ENCODE measurements at regions not wholly inside any gene's neighbourhood (a gene's known extent, or its start where the extent isn't known, plus 50 kb on each side); places are given as distances from the start of the nearest gene placed in this dataset.

GRCh38 chr2:7539760-7540159, 622.5 kb downstream of the RNF144A start:
- Histone ChIP-seq H3F3A (ENCODE audit: control insufficient read depth, insufficient read depth) (no peaks in the 10 kb centered on the region), H3K9me2 (replicated peaks; ENCODE audit: control insufficient read depth, low read length) (no peaks in the 10 kb centered on the region), H3K27me3 (ENCODE audit: control insufficient read depth, low read length) (no peaks in the 10 kb centered on the region), H3K4me3 (ENCODE audit: low read length) (no peak overlapping the region), H3K4me2 (ENCODE audit: low read length) (no peak overlapping the region), H3K79me2 (ENCODE audit: control insufficient read depth, low read length) (no peaks in the 10 kb centered on the region), H3K9me3 (ENCODE audit: control insufficient read depth, insufficient read depth, low read length) (peaks cover 22% of the 10 kb centered on the region; the same call in 1 of the 2 replicates), H4K20me1 (ENCODE audit: control insufficient read depth, insufficient read depth, low read depth, low read length) (no peaks in the 10 kb centered on the region), H3K27ac (ENCODE audit: low read depth, low read length) (no peak overlapping the region), H3K36me3 (ENCODE audit: control insufficient read depth, low read length) (no peaks in the 10 kb centered on the region), H3K4me1 (ENCODE audit: control insufficient read depth, low read length) (no peaks in the 10 kb centered on the region)
- no peak for TF ChIP-seq CTCF (IDR thresholded peaks at IDR 0.05; ENCODE audit: low read depth, low read length, poor library complexity, severe bottlenecking)
- TF ChIP-seq EZH2phosphoT487 (IDR thresholded peaks at IDR 0.05; ENCODE audit: borderline replicate concordance, low read length) = no peak

- no peak overlapping the region for H3K4me3 ChIP-seq (ENCODE audit: low read length)
- no peaks in the 10 kb centered on the region for H3F3A ChIP-seq (ENCODE audit: control insufficient read depth, insufficient read depth)
- no peak overlapping the region for H3K4me2 ChIP-seq (ENCODE audit: low read length)
- peaks cover 24% of the 10 kb centered on the region for H3K9me3 ChIP-seq (ENCODE audit: control insufficient read depth, insufficient read depth, low read length)
- H3K36me3 ChIP-seq (ENCODE audit: control insufficient read depth, low read length) = peaks cover 14% of the 10 kb centered on the region
- no peaks in the 10 kb centered on the region for H3K27me3 ChIP-seq (ENCODE audit: control insufficient read depth, low read length)
- H3K9me2 ChIP-seq (replicated peaks; ENCODE audit: control insufficient read depth, low read length) = no peaks in the 10 kb centered on the region
- TF ChIP-seq CTCF (IDR thresholded peaks at IDR 0.05; ENCODE audit: low read depth, low read length, poor library complexity, severe bottlenecking) = no peak
- TF ChIP-seq EZH2phosphoT487 (IDR thresholded peaks at IDR 0.05; ENCODE audit: borderline replicate concordance, low read length) = no peak
- peaks cover 17% of the 10 kb centered on the region for H3K4me1 ChIP-seq (ENCODE audit: control insufficient read depth, low read length)
- H3K27ac ChIP-seq (ENCODE audit: low read depth, low read length) = no peak overlapping the region
- H4K20me1 ChIP-seq (ENCODE audit: control insufficient read depth, insufficient read depth, low read depth, low read length) = no peaks in the 10 kb centered on the region
- H3K79me2 ChIP-seq (ENCODE audit: control insufficient read depth, low read length) = no peaks in the 10 kb centered on the region
These were observed 635.8 kb downstream of the RNF144A start for GRCh38 chr2:7552825-7553570.

- Histone ChIP-seq H3F3A (ENCODE audit: control insufficient read depth, insufficient read depth) (no peaks in the 10 kb centered on the region), H3K4me3 (ENCODE audit: low read length) (no peak overlapping the region), H3K4me1 (ENCODE audit: control insufficient read depth, low read length) (peaks cover 25% of the 10 kb centered on the region), H3K36me3 (ENCODE audit: control insufficient read depth, low read length) (peaks cover 9% of the 10 kb centered on the region), H4K20me1 (ENCODE audit: control insufficient read depth, insufficient read depth, low read depth, low read length) (no peaks in the 10 kb centered on the region), H3K4me2 (ENCODE audit: low read length) (no peak overlapping the region), H3K9me3 (ENCODE audit: control insufficient read depth, insufficient read depth, low read length) (peaks cover 18% of the 10 kb centered on the region), H3K9me2 (replicated peaks; ENCODE audit: control insufficient read depth, low read length) (no peaks in the 10 kb centered on the region), H3K79me2 (ENCODE audit: control insufficient read depth, low read length) (no peaks in the 10 kb centered on the region), H3K27me3 (ENCODE audit: control insufficient read depth, low read length) (no peaks in the 10 kb centered on the region), H3K27ac (ENCODE audit: low read depth, low read length) (no peak overlapping the region)
- TF ChIP-seq EZH2phosphoT487 (IDR thresholded peaks at IDR 0.05; ENCODE audit: borderline replicate concordance, low read length) (no peak), CTCF (IDR thresholded peaks at IDR 0.05; ENCODE audit: low read depth, low read length, poor library complexity, severe bottlenecking) (no peak)
These were observed 638.0 kb downstream of the RNF144A start for GRCh38 chr2:7555260-7555659.

All from DOHH2 (cell line).